ENCODE measurements at regions not wholly inside any gene's neighbourhood (a gene's known extent, or its start where the extent isn't known, plus 50 kb on each side); places are given as distances from the start of the nearest gene placed in this dataset.

GRCh38 chr14:89060191-89060590 lies 235.7 kb downstream of the TTC8 start:
- POLR2A ChIA-PET (ENCODE audit: partially characterized antibody) = no interaction called here
- H3K4me1 ChIP-seq (replicated peaks in 1 of 4; ENCODE audit: control insufficient read depth in 3 of 4, insufficient read depth in 4 of 4, low read length in 3 of 4) = no peaks in the 10 kb centered on the region
- H2BK5ac ChIP-seq (ENCODE audit: low read depth, low read length) = no peak overlapping the region
- H4K8ac ChIP-seq (ENCODE audit: extremely low read depth, insufficient read depth, low read length) = no peak overlapping the region
- H4K5ac ChIP-seq (ENCODE audit: insufficient read length, low read depth, low read length) = no peak overlapping the region
- H3K4ac ChIP-seq (replicated peaks; ENCODE audit: insufficient read length, low read depth, low read length) = no peak overlapping the region
- H4K20me1 ChIP-seq (replicated peaks in 1 of 2; ENCODE audit: control insufficient read depth in 1 of 2, insufficient read depth in 2 of 2, low read length in 2 of 2) = no peaks in the 10 kb centered on the region
- no peak overlapping the region for H3K18ac ChIP-seq (ENCODE audit: extremely low read depth, low read length)
- H2BK120ac ChIP-seq (replicated peaks; ENCODE audit: low read depth, low read length) = no peak overlapping the region
- no peaks in the 10 kb centered on the region for H3K79me1 ChIP-seq (ENCODE audit: low read depth, low read length)
- no peaks in the 10 kb centered on the region for H3K79me2 ChIP-seq (ENCODE audit: control insufficient read depth in 1 of 2, insufficient read depth in 2 of 2, low read length in 2 of 2)
- no peak overlapping the region for H2BK12ac ChIP-seq (ENCODE audit: low read depth, low read length)
- no peaks in the 10 kb centered on the region for H3K36me3 ChIP-seq (ENCODE audit: control insufficient read depth in 2 of 4, insufficient read depth in 4 of 4, low read length in 3 of 4)
- H3K4me2 ChIP-seq (ENCODE audit: insufficient read depth in 1 of 2, low read depth in 2 of 2, low read length in 2 of 2) = no peak overlapping the region
- CTCF ChIA-PET (ENCODE audit: partially characterized antibody) = no interaction called here
- no peak overlapping the region for H3K4me3 ChIP-seq (ENCODE audit: extremely low read depth in 1 of 4, insufficient read depth in 2 of 4, low read depth in 3 of 4, low read length in 4 of 4)
- TF ChIP-seq NANOG (IDR thresholded peaks at IDR 0.05; ENCODE audit: insufficient read depth, low read depth, low read length, poor library complexity, severe bottlenecking) (no peak), TAF1 (IDR thresholded peaks at IDR 0.05; ENCODE audit: low read depth, low read length) (no peak), EZH2 (IDR thresholded peaks at IDR 0.05; ENCODE audit: low read depth, low read length, severe bottlenecking) (no peak), POLR2AphosphoS5 (IDR thresholded peaks at IDR 0.05; ENCODE audit: low read depth, low read length) (no peak), ZNF274 (IDR thresholded peaks at IDR 0.05; ENCODE audit: borderline replicate concordance, extremely low read depth, low read length) (no peak), RFX5 (IDR thresholded peaks at IDR 0.05; ENCODE audit: borderline replicate concordance, low read depth, low read length) (no peak)
- H3K27me3 ChIP-seq (replicated peaks in 1 of 4; ENCODE audit: control insufficient read depth in 3 of 4, extremely low read depth in 1 of 4, insufficient read depth in 3 of 4, low read length in 3 of 4) = no peaks in the 10 kb centered on the region
- no peak overlapping the region for H3K56ac ChIP-seq (replicated peaks; ENCODE audit: insufficient read length, low read depth, low read length)
- peak overlapping the region; percentile 58 for H4K91ac ChIP-seq (replicated peaks; ENCODE audit: insufficient read length, low read length)
- no peak overlapping the region for H3K23ac ChIP-seq (ENCODE audit: insufficient read length)
- no peak overlapping the region for H2BK20ac ChIP-seq (ENCODE audit: low read length)
- H2AFZ ChIP-seq (ENCODE audit: low read length) = no peak overlapping the region
- H2BK15ac ChIP-seq (ENCODE audit: low read length) = no peak overlapping the region
- DNase-seq (ENCODE audit: low read depth in 1 of 2, low spot score in 2 of 2) = no peak
- peak overlapping the region; percentile 35 for H3K14ac ChIP-seq (ENCODE audit: insufficient read length)
- no peak overlapping the region for H3K27ac ChIP-seq (ENCODE audit: low read depth, low read length)
- H3K23me2 ChIP-seq (ENCODE audit: low read depth, low read length) = no peaks in the 10 kb centered on the region; the same call in 1 of the 2 replicates
- H3K9me3 ChIP-seq (ENCODE audit: insufficient read depth in 2 of 2, low read depth in 1 of 2, low read length in 1 of 2) = no peaks in the 10 kb centered on the region
- FAIRE-seq = no peak
- H3K9ac ChIP-seq (replicated peaks in 1 of 4; ENCODE audit: extremely low read depth in 1 of 4, low read depth in 3 of 4, low read length in 3 of 4) = no peak overlapping the region
- no peak overlapping the region; the same call in 1 of the 2 replicates for H2AK5ac ChIP-seq (ENCODE audit: low read depth, low read length)

Measured in H1 (cell line).